ENCODE measurements at regions not wholly inside any gene's neighbourhood (a gene's known extent, or its start where the extent isn't known, plus 50 kb on each side); places are given as distances from the start of the nearest gene placed in this dataset.
"Not testable (repeated sequence)": the region's sequence is repeated elsewhere in the genome, so short reads cannot be mapped to it uniquely, and the experiment has no call there.

DNA sequence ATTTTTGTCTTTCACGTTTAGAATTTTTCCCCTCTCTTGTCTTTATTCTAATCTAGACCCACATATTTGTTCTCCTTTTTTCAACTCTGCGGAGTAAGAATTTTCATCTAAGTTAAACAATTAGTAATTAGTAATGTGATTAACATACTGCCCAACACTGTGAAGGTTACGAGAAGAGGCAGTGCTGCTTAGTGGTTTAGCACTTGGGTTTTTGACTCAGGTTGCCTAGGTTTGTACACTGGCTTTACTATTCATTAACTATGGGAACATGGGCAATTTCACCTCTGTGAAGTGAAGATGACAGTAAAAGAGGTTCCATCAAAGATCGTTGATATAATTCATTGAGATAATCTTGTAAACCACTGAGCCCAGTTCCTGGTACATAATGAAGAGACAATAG, 82.2 kb upstream of the PNPT1 start:
- TF ChIP-seq EZH2phosphoT487 (IDR thresholded peaks at IDR 0.05; ENCODE audit: borderline replicate concordance, low read depth, low read length): no peak
- TF ChIP-seq, protein P1, sequence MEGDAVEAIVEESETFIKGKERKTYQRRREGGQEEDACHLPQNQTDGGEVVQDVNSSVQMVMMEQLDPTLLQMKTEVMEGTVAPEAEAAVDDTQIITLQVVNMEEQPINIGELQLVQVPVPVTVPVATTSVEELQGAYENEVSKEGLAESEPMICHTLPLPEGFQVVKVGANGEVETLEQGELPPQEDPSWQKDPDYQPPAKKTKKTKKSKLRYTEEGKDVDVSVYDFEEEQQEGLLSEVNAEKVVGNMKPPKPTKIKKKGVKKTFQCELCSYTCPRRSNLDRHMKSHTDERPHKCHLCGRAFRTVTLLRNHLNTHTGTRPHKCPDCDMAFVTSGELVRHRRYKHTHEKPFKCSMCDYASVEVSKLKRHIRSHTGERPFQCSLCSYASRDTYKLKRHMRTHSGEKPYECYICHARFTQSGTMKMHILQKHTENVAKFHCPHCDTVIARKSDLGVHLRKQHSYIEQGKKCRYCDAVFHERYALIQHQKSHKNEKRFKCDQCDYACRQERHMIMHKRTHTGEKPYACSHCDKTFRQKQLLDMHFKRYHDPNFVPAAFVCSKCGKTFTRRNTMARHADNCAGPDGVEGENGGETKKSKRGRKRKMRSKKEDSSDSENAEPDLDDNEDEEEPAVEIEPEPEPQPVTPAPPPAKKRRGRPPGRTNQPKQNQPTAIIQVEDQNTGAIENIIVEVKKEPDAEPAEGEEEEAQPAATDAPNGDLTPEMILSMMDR (conservative IDR thresholded peaks at IDR 0.05; ENCODE audit: low read length): no peak
- Histone ChIP-seq H3K79me2 (ENCODE audit: insufficient read depth, low read depth, low read length) (no peaks in the 10 kb centered on the region), H4K20me1 (ENCODE audit: insufficient read depth, low read length) (no peaks in the 10 kb centered on the region), H3K9me2 (ENCODE audit: insufficient read depth, low read length) (no peaks in the 10 kb centered on the region), H3K4me1 (ENCODE audit: insufficient read depth, low read length, poor library complexity, severe bottlenecking) (no peaks in the 10 kb centered on the region), H3K27ac (ENCODE audit: low read depth, low read length, poor library complexity, severe bottlenecking) (no peak overlapping the region), H3K36me3 (ENCODE audit: insufficient read depth, low read length) (no peaks in the 10 kb centered on the region), H2AFZ (ENCODE audit: low read length) (no peak overlapping the region), H3K4me2 (ENCODE audit: low read length) (no peak overlapping the region), H3K4me3 (ENCODE audit: low read depth, low read length, poor library complexity, severe bottlenecking) (no peak overlapping the region), H3K9me3 (ENCODE audit: low read length) (no peaks in the 10 kb centered on the region)
- intact Hi-C loops (cut with micrococcal nuclease; ENCODE audit: unreplicated experiment): no loop called here
- no peak for DNase-seq (ENCODE audit: low spot score)
- no TSS peak for BruUV-seq (replicated peaks)
- POLR2A ChIA-PET: no interaction called here
- CTCF ChIA-PET (ENCODE audit: unreplicated experiment): no interaction called here

DNA sequence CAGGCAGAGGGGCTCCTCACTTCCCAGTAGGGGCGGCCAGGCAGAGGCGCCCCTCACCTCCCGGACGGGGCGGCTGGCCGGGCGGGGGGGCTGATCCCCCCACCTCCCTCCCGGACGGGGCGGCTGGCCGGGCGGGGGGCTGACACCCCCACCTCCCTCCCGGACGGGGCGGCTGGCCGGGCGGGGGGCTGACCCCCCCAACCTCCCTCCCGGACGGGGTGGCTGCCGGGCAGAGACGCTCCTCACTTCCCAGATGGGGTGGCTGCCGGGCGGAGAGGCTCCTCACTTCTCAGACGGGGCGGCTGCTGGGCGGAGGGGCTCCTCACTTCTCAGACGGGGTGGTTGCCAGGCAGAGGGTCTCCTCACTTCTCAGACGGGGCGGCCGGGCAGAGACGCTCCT, 80.0 kb upstream of the PNPT1 start:
- H3K27ac ChIP-seq (ENCODE audit: low read depth, low read length, poor library complexity, severe bottlenecking); H3K4me1 ChIP-seq (ENCODE audit: insufficient read depth, low read length, poor library complexity, severe bottlenecking); H3K79me2 ChIP-seq (ENCODE audit: insufficient read depth, low read depth, low read length); H4K20me1 ChIP-seq (ENCODE audit: insufficient read depth, low read length); H3K36me3 ChIP-seq (ENCODE audit: insufficient read depth, low read length); H3K9me3 ChIP-seq (ENCODE audit: low read length); POLR2A ChIA-PET; H3K4me2 ChIP-seq (ENCODE audit: low read length); H3K4me3 ChIP-seq (ENCODE audit: low read depth, low read length, poor library complexity, severe bottlenecking); intact Hi-C loops (cut with micrococcal nuclease; ENCODE audit: unreplicated experiment); DNase-seq (ENCODE audit: low spot score); BruUV-seq (replicated peaks); CTCF ChIA-PET (ENCODE audit: unreplicated experiment); H2AFZ ChIP-seq (ENCODE audit: low read length); H3K9me2 ChIP-seq (ENCODE audit: insufficient read depth, low read length): not testable (repeated sequence)

DNA sequence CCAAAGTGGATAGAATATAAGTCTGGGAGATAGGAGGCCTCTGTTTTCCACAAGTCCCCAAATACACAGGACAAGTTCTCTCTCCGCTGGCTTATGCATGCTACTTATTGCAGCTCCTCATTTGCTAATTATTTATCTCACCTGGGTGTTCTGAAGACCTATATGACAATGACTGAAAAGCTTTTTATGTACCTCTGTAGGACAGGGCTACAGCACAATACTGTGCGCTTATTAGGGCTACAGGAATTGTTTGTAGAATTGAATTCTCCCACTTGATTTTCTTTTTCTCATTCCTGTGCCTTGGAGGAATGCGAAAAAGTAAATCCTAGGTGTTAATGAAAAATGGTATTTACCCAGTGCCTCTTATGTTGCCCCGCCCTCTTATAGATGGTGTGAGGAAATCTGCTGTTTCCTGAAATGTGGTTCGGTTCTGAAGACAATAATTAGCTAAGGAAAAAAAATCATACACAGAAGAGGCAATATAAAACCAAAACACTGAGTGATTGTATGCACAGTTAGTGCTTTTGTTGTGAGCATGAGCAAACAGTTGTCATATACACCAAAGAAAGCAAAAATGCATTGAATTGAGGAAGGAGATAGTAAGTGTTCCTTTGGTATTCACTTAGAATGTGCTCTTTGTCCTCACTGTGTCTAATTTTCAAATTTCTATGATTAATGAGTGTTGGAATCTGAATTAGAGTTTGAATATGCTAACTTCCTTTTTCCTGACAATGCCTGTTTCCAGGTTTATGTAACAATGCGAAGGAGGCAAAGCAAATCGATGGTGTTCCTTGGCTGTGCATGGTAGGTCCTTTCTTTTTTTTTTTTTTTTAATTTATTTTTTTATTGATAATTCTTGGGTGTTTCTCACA, 78.7 kb upstream of the PNPT1 start:
- H3K36me3 ChIP-seq (ENCODE audit: insufficient read depth, low read length): no peaks in the 10 kb centered on the region
- intact Hi-C loops (cut with micrococcal nuclease; ENCODE audit: unreplicated experiment): no loop called here
- no peak for DNase-seq (ENCODE audit: low spot score)
- POLR2A ChIA-PET: no interaction called here
- H2AFZ ChIP-seq (ENCODE audit: low read length): no peak overlapping the region
- H3K27ac ChIP-seq (ENCODE audit: low read depth, low read length, poor library complexity, severe bottlenecking): no peak overlapping the region
- no peaks in the 10 kb centered on the region for H3K9me2 ChIP-seq (ENCODE audit: insufficient read depth, low read length)
- no peaks in the 10 kb centered on the region for H3K79me2 ChIP-seq (ENCODE audit: insufficient read depth, low read depth, low read length)
- H4K20me1 ChIP-seq (ENCODE audit: insufficient read depth, low read length): no peaks in the 10 kb centered on the region
- TF ChIP-seq EZH2phosphoT487 (IDR thresholded peaks at IDR 0.05; ENCODE audit: borderline replicate concordance, low read depth, low read length): no peak
- TF ChIP-seq, protein P1 (conservative IDR thresholded peaks at IDR 0.05; ENCODE audit: low read length): no peak
- no TSS peak for BruUV-seq (replicated peaks)
- H3K4me2 ChIP-seq (ENCODE audit: low read length): no peak overlapping the region
- H3K9me3 ChIP-seq (ENCODE audit: low read length): no peaks in the 10 kb centered on the region
- no peak overlapping the region for H3K4me3 ChIP-seq (ENCODE audit: low read depth, low read length, poor library complexity, severe bottlenecking)
- H3K4me1 ChIP-seq (ENCODE audit: insufficient read depth, low read length, poor library complexity, severe bottlenecking): no peaks in the 10 kb centered on the region
- CTCF ChIA-PET (ENCODE audit: unreplicated experiment): no interaction called here
